Panc1 (cell line): ENCODE measurements at regions not wholly inside any gene's neighbourhood (a gene's known extent, or its start where the extent isn't known, plus 50 kb on each side); places are given as distances from the start of the nearest gene placed in this dataset.

Experiments
- CTCF ChIP-seq: fragments of 450-650 bp; IDR thresholded peaks from 2 replicates; pipeline ENCODE4 v1.5.1; 2017; ENCODE audit warnings: mild to moderate bottlenecking
- POLR2AphosphoS5 ChIP-seq: IDR thresholded peaks from 2 replicates; pipeline ENCODE4 v1.6.1; 2012; ENCODE audit warnings: mild to moderate bottlenecking, low read depth, low read length, moderate library complexity
- REST ChIP-seq, 2 experiments: IDR thresholded peaks; 2 replicates each; pipeline ENCODE4 v1.6.1; 2011 to 2012; ENCODE audit warnings: low read depth in 2 of 2, control low read depth in 1 of 2, low read length in 1 of 2, mild to moderate bottlenecking in 1 of 2, moderate library complexity in 1 of 2; ENCODE audit not compliant: insufficient read depth in 1 of 2
- SIN3A ChIP-seq: IDR thresholded peaks from 2 replicates; pipeline ENCODE4 v1.6.1; 2012; ENCODE audit warnings: low read depth, mild to moderate bottlenecking, low read length, moderate library complexity, borderline replicate concordance; ENCODE audit not compliant: insufficient read depth
- TCF7L2 ChIP-seq: IDR thresholded peaks from 2 replicates; pipeline ENCODE4 v1.6.1; 2011; ENCODE audit warnings: mild to moderate bottlenecking, low read depth, low read length, inconsistent platforms

- no peak for TF ChIP-seq POLR2AphosphoS5
- no peak for TF ChIP-seq CTCF
- TF ChIP-seq REST (IDR thresholded peaks at IDR 0.05; ENCODE audit: insufficient read depth in 1 of 2, low read depth in 2 of 2, low read length in 1 of 2): no peak
- no peak for TF ChIP-seq TCF7L2
- TF ChIP-seq SIN3A: no peak
Measured at GRCh38 chr10:131790021-131790420, 110.8 kb upstream of the PPP2R2D start.
